Skin of body (tissue), 1 donor: ENCODE measurements at regions not wholly inside any gene's neighbourhood (a gene's known extent, or its start where the extent isn't known, plus 50 kb on each side); places are given as distances from the start of the nearest gene placed in this dataset.

Experiments used
- DNase-seq: peaks from one replicate; lab custom pipeline; 2025; lab: John Stamatoyannopoulos, UW

- DNase-seq, result no peak
Measured at GRCh38 chr7:25314731-25315267, 86.5 kb upstream of the NPVF start.

- DNase-seq, result no peak
Measured at GRCh38 chr7:25316366-25316765, 88.1 kb upstream of the NPVF start.

- DNase-seq, result no peak
Measured at GRCh38 chr7:25318047-25318446, 89.8 kb upstream of the NPVF start.

- no peak for DNase-seq
Measured at GRCh38 chr7:25319707-25320106, 91.4 kb upstream of the NPVF start.

GRCh38 chr7:25320791-25321190, 92.5 kb upstream of the NPVF start:
- no peak for DNase-seq

- no peak for DNase-seq
Measured at GRCh38 chr7:25321424-25321823, 93.1 kb upstream of the NPVF start.

- no peak for DNase-seq
Measured at GRCh38 chr7:25322473-25322872, 94.2 kb upstream of the NPVF start.

GRCh38 chr7:25325186-25325757, 97.0 kb upstream of the NPVF start:
- no peak for DNase-seq

GRCh38 chr7:25326501-25327156, 98.3 kb upstream of the NPVF start:
- DNase-seq, result no peak

- DNase-seq, result no peak
Measured at GRCh38 chr7:25329815-25330214, 101.5 kb upstream of the NPVF start.

GRCh38 chr7:25333296-25333928, 105.1 kb upstream of the NPVF start:
- peak; percentile 85 for DNase-seq

GRCh38 chr7:25347360-25348066, 119.2 kb upstream of the NPVF start:
- no peak for DNase-seq

GRCh38 chr7:25348104-25348503, 119.8 kb upstream of the NPVF start:
- no peak for DNase-seq

GRCh38 chr7:25349283-25350017, 121.2 kb upstream of the NPVF start:
- DNase-seq, result no peak

GRCh38 chr7:25350041-25350440, 121.8 kb upstream of the NPVF start:
- no peak for DNase-seq

- DNase-seq, result no peak
Measured at GRCh38 chr7:25351761-25352160, 123.5 kb upstream of the NPVF start.

- DNase-seq, result no peak
Measured at GRCh38 chr7:25353196-25353595, 124.9 kb upstream of the NPVF start.

- DNase-seq, result peak; percentile 71
Measured at GRCh38 chr7:25353732-25354131, 125.4 kb upstream of the NPVF start.

GRCh38 chr7:25356534-25357151, 128.4 kb upstream of the NPVF start:
- DNase-seq, result no peak

- peak; percentile 66 for DNase-seq
Measured at GRCh38 chr7:25358926-25359325, 130.6 kb upstream of the NPVF start.

- peak; percentile 87 for DNase-seq
Measured at GRCh38 chr7:25359471-25360059, 131.3 kb upstream of the NPVF start.
